Keratinocyte (primary cell): ENCODE measurements at regions not wholly inside any gene's neighbourhood (a gene's known extent, or its start where the extent isn't known, plus 50 kb on each side); places are given as distances from the start of the nearest gene placed in this dataset.

Experiments
- DNase-seq: peaks from one replicate; pipeline ENCODE4 v3.0.0-alpha.2; 2011; ENCODE audit warnings: low read depth, missing footprints, low spot score
- FAIRE-seq: peaks from 2 replicates; lab custom pipeline; 2011; peaks lifted over from hg19 to GRCh38; lab: Jason Lieb, UNC
- H2AFZ ChIP-seq: 2 replicates; pipeline ENCODE4 v1.6.0; 2012; ENCODE audit warnings: low read length, control low read depth, inconsistent platforms; ENCODE audit not compliant: control insufficient read depth
- H3K27ac ChIP-seq: 2 replicates; pipeline ENCODE4 v1.5.1; 2011; ENCODE audit warnings: low read length; ENCODE audit not compliant: control insufficient read depth, insufficient read depth
- H3K27me3 ChIP-seq: 3 replicates; pipeline ENCODE4 v1.6.0; 2011; ENCODE audit warnings: low read length; ENCODE audit not compliant: control insufficient read depth, insufficient read depth; ENCODE audit errors: extremely low read depth
- H3K36me3 ChIP-seq, 2 experiments: 2 replicates in 1 of 2; 3 replicates in 1 of 2; pipeline ENCODE4 v1.5.1; 2011; ENCODE audit warnings: low read length in 2 of 2, mild to moderate bottlenecking in 1 of 2; ENCODE audit not compliant: control insufficient read depth in 2 of 2, insufficient read depth in 2 of 2; ENCODE audit errors: extremely low read depth in 1 of 2
- H3K4me1 ChIP-seq: 3 replicates; pipeline ENCODE4 v1.5.1; 2011; ENCODE audit warnings: low read length; ENCODE audit not compliant: control insufficient read depth, insufficient read depth; ENCODE audit errors: extremely low read depth
- H3K4me2 ChIP-seq: 3 replicates; pipeline ENCODE4 v1.6.0; 2011; ENCODE audit warnings: low read depth, low read length; ENCODE audit not compliant: control insufficient read depth, insufficient read depth; ENCODE audit errors: extremely low read depth
- H3K4me3 ChIP-seq, 3 experiments: fragments of 200-600 bp in 1 of 3; sonication (generic) in 1 of 3; 2 replicates in 2 of 3; 3 replicates in 1 of 3; pipeline ENCODE4 v1.5.1; 2011 to 2016; ENCODE audit warnings: low read length in 3 of 3, mild to moderate bottlenecking in 3 of 3, control low read depth in 2 of 3, inconsistent platforms in 1 of 3, low read depth in 1 of 3, mixed read lengths in 1 of 3, mixed run types in 1 of 3, moderate library complexity in 1 of 3; ENCODE audit not compliant: control insufficient read depth in 2 of 3, insufficient read depth in 2 of 3; ENCODE audit errors: extremely low read depth in 1 of 3
- H3K79me2 ChIP-seq: 2 replicates; pipeline ENCODE4 v1.6.0; 2012; ENCODE audit warnings: low read length; ENCODE audit not compliant: control insufficient read depth, insufficient read depth
- H3K9ac ChIP-seq: 3 replicates; pipeline ENCODE4 v1.6.0; 2011; ENCODE audit warnings: low read length; ENCODE audit not compliant: control insufficient read depth, insufficient read depth; ENCODE audit errors: extremely low read depth
- H3K9me1 ChIP-seq: 3 replicates; pipeline ENCODE4 v1.6.0; 2011; ENCODE audit warnings: low read length; ENCODE audit not compliant: control insufficient read depth, insufficient read depth; ENCODE audit errors: extremely low read depth
- H3K9me3 ChIP-seq: 2 replicates; pipeline ENCODE4 v1.5.1; 2012; ENCODE audit warnings: low read depth, low read length; ENCODE audit not compliant: control insufficient read depth
- H4K20me1 ChIP-seq: 3 replicates; pipeline ENCODE4 v1.6.0; 2011; ENCODE audit warnings: low read length; ENCODE audit not compliant: control insufficient read depth, insufficient read depth; ENCODE audit errors: extremely low read depth
- CTCF ChIP-seq, 3 experiments: IDR thresholded peaks in 1 of 3; conservative IDR thresholded peaks in 1 of 3; optimal IDR thresholded peaks in 1 of 3; 2 replicates in 2 of 3; 3 replicates in 1 of 3; pipeline versions ENCODE3 to v1.5.1; 2011; ENCODE audit warnings: low read length in 3 of 3, mild to moderate bottlenecking in 3 of 3, moderate library complexity in 2 of 3, control low read depth in 1 of 3, inconsistent platforms in 1 of 3; ENCODE audit not compliant: insufficient read depth in 2 of 3; ENCODE audit errors: extremely low read depth in 1 of 3
- EZH2 ChIP-seq: IDR thresholded peaks from one replicate; pipeline ENCODE4 v1.6.1; 2012; ENCODE audit warnings: inconsistent platforms, mild to moderate bottlenecking, low read length, moderate library complexity
- dilution Hi-C: fragments of 300-500 bp; cut with MboI; formaldehyde crosslinking; loops from one replicate; pipeline ENCODE4 v1.7.0; 2020; ENCODE audit warnings: low sequenced_read_pairs; ENCODE audit not compliant: extremely low pct_ligation_motif_present

- Histone ChIP-seq H4K20me1 (no peaks in the 10 kb centered on the region), H2AFZ (no peak overlapping the region), H3K36me3 (no peaks in the 10 kb centered on the region), H3K9me3 (no peaks in the 10 kb centered on the region), H3K4me1 (no peaks in the 10 kb centered on the region), H3K9me1 (no peaks in the 10 kb centered on the region), H3K27me3 (no peaks in the 10 kb centered on the region), H3K79me2 (no peaks in the 10 kb centered on the region), H3K4me2 (no peak overlapping the region), H3K4me3 (no peak overlapping the region), H3K9ac (no peak overlapping the region), H3K27ac (no peak overlapping the region)
- TF ChIP-seq CTCF (optimal IDR thresholded peaks at IDR 0.05 in 1 of 3, IDR thresholded peaks at IDR 0.05 in 1 of 3, conservative IDR thresholded peaks at IDR 0.05 in 1 of 3; ENCODE audit: extremely low read depth in 1 of 3, insufficient read depth in 2 of 3, low read length in 3 of 3): no peak
- no peak for TF ChIP-seq EZH2
- FAIRE-seq (no peak), DNase-seq (no peak)
- dilution Hi-C loops: no loop called here
Measured at GRCh38 chr6:15938107-15938506, 190.8 kb upstream of the MYLIP start.

- DNase-seq (no peak), FAIRE-seq (no peak)
- no peak for TF ChIP-seq CTCF (optimal IDR thresholded peaks at IDR 0.05 in 1 of 3, IDR thresholded peaks at IDR 0.05 in 1 of 3, conservative IDR thresholded peaks at IDR 0.05 in 1 of 3; ENCODE audit: extremely low read depth in 1 of 3, insufficient read depth in 2 of 3, low read length in 3 of 3)
- no peak for TF ChIP-seq EZH2
- no peaks in the 10 kb centered on the region for H3K79me2 ChIP-seq
- no peaks in the 10 kb centered on the region for H3K36me3 ChIP-seq
- H3K27ac ChIP-seq: no peak overlapping the region
- no peaks in the 10 kb centered on the region for H4K20me1 ChIP-seq
- no peaks in the 10 kb centered on the region for H3K9me3 ChIP-seq
- no peak overlapping the region for H3K9ac ChIP-seq
- no peak overlapping the region for H3K4me3 ChIP-seq
- H3K4me1 ChIP-seq: no peaks in the 10 kb centered on the region
- H2AFZ ChIP-seq: no peak overlapping the region
- no peaks in the 10 kb centered on the region for H3K27me3 ChIP-seq
- dilution Hi-C loops: no loop called here
- no peaks in the 10 kb centered on the region for H3K9me1 ChIP-seq
- no peak overlapping the region for H3K4me2 ChIP-seq
Measured at GRCh38 chr6:15937602-15938001, 191.3 kb upstream of the MYLIP start.
